Activated CD8-positive, alpha-beta memory T cell treated with anti-CD3 and anti-CD28 coated beads for 1 hour (primary cell): ENCODE measurements at regions not wholly inside any gene's neighbourhood (a gene's known extent, or its start where the extent isn't known, plus 50 kb on each side); places are given as distances from the start of the nearest gene placed in this dataset.
"Not testable (repeated sequence)": the region's sequence is repeated elsewhere in the genome, so short reads cannot be mapped to it uniquely, and the experiment has no call there.

ENCODE experiments used
- DNase-seq, 2 donors: peaks; one replicate each; pipeline ENCODE4 v3.0.0-alpha.2; 2020; ENCODE audit warnings: low read depth in 1 of 2; ENCODE audit errors: extremely low read depth in 1 of 2

- DNase-seq, result not testable (repeated sequence)
Observed at GRCh38 chr15:22665059-22665702, 121.3 kb upstream of the NIPA1 start.

GRCh38 chr15:22665711-22666110, 120.7 kb upstream of the NIPA1 start:
- DNase-seq, result not testable (repeated sequence)

DNA sequence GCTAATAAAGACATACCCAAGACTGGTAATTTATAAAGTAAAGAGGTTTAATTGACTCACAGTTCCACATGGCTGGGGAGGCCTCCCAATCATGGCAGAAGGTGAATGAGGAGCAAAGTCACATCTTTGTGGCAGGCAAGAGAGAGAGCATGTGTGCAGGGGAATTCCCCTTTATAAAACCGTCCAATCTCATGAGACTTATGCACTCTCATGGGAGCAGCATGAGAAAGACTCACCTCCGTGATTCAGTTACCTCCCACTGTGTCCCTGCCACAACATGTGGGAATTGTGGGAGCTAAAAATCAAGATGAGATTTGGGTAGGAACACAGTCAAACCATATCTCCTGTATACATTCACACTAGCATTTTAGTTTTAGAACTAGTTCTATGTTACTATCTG, 101.7 kb upstream of the NIPA1 start:
- not testable (repeated sequence) for DNase-seq

- DNase-seq, result not testable (repeated sequence)
Observed at GRCh38 chr15:22699881-22700280, 86.6 kb upstream of the NIPA1 start.

DNA sequence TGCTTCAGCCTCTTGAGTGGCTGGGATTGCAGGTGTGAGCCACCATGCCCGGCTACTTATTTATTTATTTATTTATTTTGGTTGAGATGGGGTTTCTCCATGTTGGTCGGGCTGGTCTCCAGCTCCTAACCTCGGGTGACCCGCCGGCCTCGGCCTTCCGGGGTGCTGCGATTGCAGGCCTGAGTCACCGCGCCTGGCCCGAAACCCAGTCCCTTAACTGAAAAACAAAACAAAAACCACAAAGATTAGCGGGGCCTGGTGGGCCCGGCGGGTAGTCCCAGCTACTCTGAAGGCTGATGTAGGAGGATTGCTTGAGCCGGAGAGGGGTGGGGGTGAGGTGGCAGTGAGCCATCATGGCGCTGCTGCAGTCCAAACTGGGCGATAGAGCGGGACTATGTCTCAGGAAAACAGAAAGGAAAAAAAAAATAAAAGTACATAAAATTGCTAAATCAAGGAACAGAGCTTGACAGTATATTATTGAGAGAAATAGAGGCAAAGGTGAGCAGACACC, 75.6 kb upstream of the NIPA1 start:
- not testable (repeated sequence) for DNase-seq

- DNase-seq, result not testable (repeated sequence)
Observed at GRCh38 chr15:22713933-22714332, 72.5 kb upstream of the NIPA1 start.

- not testable (repeated sequence) for DNase-seq
Observed at GRCh38 chr15:22714358-22715132, 71.9 kb upstream of the NIPA1 start.

DNA sequence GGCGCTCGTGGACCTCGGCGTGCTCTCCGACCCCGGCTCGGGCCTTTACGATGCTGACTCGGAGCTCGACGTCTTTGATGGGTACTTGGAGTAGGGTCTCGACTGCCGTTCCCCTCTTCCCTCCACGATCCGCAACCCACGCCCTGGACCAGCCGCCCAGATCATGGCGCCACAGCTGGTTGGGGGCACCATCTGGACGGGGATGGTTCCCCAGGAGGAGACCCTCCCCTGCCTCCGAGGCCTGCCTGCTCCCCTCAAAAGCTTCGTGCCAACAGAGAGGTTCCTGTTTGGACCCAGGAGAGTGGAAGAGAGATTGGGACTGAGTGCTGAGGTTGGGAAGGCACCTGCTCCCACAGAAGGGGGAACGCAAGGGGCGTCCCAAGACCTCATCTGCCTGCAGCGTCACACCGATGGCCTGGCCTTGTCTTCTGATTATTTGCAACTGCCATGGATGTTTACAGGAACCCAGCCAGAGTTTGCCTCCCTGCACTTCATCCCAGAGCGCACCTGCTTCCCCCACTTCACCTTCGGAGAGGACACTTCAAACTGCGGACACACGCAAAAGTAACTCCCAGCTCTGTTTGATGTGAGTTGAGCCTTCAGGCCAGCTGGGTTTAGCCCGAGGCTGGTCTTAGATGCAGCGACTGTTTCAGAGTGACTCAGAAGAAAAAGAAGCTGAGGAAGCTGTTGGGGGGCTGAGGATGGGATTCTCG, 71.2 kb upstream of the NIPA1 start:
- DNase-seq, result not testable (repeated sequence)

DNA sequence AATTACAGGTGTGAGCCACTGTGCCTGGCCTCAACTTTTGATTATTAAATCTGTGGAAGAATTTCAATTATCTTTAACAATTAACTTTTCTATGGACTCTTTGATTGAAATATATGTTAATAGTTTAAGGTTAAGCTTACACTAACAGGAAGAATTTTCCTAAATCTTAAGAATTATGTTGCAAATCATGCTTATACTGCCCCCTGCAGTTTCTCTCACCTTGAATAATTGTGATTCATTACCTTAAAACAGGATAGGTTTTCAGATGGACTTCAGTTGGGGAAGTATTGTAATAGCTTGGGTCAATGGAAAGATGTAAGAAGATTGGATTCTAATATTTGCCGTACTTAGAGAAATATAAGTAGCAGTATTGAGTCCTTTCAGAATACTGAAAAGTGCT, 66.5 kb upstream of the NIPA1 start:
- DNase-seq, result not testable (repeated sequence)

GRCh38 chr15:22726104-22726503, 60.3 kb upstream of the NIPA1 start:
- DNase-seq, result not testable (repeated sequence)

DNA sequence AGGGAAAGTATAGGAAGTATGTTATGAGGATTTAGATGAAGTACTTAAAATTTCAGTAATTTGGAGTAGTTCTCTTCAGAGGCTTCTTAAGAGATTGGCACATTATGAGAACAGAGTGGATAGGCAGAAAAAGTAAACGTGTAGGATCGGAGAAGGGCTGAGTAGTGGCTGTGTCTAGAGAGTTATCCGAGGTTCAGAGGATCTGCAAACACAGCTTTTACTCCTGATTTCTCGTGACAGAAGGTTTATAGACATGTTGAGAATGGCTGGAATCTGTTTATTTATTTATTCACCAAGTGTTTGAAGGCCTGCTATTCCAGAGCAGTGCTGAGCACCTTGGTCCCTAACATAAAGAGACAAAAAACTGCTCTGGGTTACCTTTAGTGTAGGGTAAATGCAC, 51.4 kb upstream of the NIPA1 start:
- DNase-seq, result not testable (repeated sequence)

DNA sequence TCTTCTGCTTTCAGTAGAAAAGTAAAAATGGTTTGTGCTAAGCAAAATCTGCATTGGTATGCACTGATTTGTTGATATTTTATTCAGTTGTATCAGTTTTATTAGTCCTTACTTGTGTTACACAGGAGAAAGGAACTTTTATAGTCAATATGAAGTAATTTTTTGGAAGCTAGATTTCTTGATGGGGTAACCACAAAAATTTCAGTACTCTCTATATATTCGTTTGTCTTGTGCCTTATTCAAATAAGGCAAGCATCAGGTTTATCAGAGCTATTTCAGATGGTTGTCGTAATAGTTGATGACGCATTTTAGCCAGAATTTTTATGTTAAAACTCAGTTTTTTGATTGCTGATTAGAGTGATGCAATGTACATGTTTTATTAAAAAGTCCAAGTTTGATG, 50.7 kb upstream of the NIPA1 start:
- DNase-seq, result no peak

DNA sequence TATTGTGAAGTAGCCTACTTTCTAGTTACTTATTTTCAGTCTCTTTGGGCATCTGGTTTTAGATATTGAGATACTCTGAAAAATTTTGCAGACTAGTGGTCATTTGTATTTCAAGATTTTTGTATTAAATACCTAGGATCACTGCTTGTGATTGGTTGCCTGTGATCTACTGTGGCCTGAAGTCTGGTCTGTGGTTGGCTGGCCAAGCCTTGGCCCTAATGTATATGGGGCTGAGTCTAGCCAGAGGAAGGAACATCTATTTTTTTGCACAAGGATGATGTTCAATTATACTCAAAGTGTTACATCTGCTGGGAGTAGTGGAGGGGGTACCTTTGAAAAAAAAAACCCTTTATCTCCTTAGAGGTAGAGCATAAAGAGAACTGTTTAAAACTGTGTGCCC, 50.2 kb upstream of the NIPA1 start:
- not testable (repeated sequence) for DNase-seq
